GM12878 (cell line): ENCODE measurements at regions not wholly inside any gene's neighbourhood (a gene's known extent, or its start where the extent isn't known, plus 50 kb on each side); places are given as distances from the start of the nearest gene placed in this dataset.

Experiments
- ATAC-seq: fragments of 200-7000 bp; cut with Tn5 transposase; 3 replicates; pipeline ENCODE4 v1.9.1; 2020; ENCODE audit warnings: mild to moderate bottlenecking, moderate library complexity
- BruUV-seq: library from RNA; stranded (reverse); fragments of 400-500 nt; replicated peaks from 2 replicates; lab custom pipeline; 2021; lab: Mats Ljungman, UMichigan
- CTCF ChIA-PET: fragments of 300-600 bp; sonication (Branson Sonifier 250); formaldehyde crosslinking; extraction: SDS; loops from one replicate; lab custom pipeline; 2021; ENCODE audit warnings: inconsistent platforms; lab: Yijun Ruan, JAX
- POLR2A ChIA-PET: fragments of 350-600 bp; formaldehyde crosslinking; extraction: SDS; loops from one replicate; lab custom pipeline; 2021; ENCODE audit warnings: inconsistent platforms; lab: Charles Lee
- RAD21 ChIA-PET: fragments of 300-600 bp; sonication (Branson Sonifier 250); formaldehyde crosslinking; loops from one replicate; lab custom pipeline; 2023; ENCODE audit warnings: antibody characterized with exemption; ENCODE audit not compliant: unreplicated experiment; lab: Charles Lee
- SMC1A ChIA-PET: fragments of 300-600 bp; sonication (Branson Sonifier 250); formaldehyde crosslinking; loops from one replicate; lab custom pipeline; 2023; ENCODE audit not compliant: unreplicated experiment, uncharacterized antibody; lab: Charles Lee
- DNase-seq: peaks from one replicate; pipeline ENCODE4 v3.0.0-alpha.2; 2011; ENCODE audit warnings: low read depth, low spot score
- FAIRE-seq: peaks from 3 replicates; lab custom pipeline; 2011; peaks lifted over from hg19 to GRCh38; lab: Jason Lieb, UNC
- H2AFZ ChIP-seq: 2 replicates; pipeline ENCODE4 v1.6.0; 2011; ENCODE audit warnings: low read depth, low read length, control low read depth; ENCODE audit not compliant: control insufficient read depth
- H3K27ac ChIP-seq: 2 replicates; pipeline ENCODE4 v1.5.1; 2011; ENCODE audit warnings: control low read depth; ENCODE audit not compliant: control insufficient read depth, insufficient read depth
- H3K27me3 ChIP-seq, 2 experiments: replicated peaks in 1 of 2; 2 replicates each; pipeline versions ENCODE4 v1.6.0 to v1.6.1; 2011; ENCODE audit warnings: low read length in 1 of 2; ENCODE audit not compliant: control insufficient read depth in 2 of 2, insufficient read depth in 2 of 2
- H3K36me3 ChIP-seq, 2 experiments: 2 replicates each; pipeline ENCODE4 v1.5.1; 2011; ENCODE audit warnings: low read length in 1 of 2; ENCODE audit not compliant: control insufficient read depth in 2 of 2, insufficient read depth in 2 of 2
- H3K4me1 ChIP-seq: 2 replicates; pipeline ENCODE4 v1.6.1; 2011; ENCODE audit warnings: mild to moderate bottlenecking, low read length, moderate library complexity, mixed read lengths; ENCODE audit not compliant: control insufficient read depth, insufficient read depth
- H3K4me2 ChIP-seq: 2 replicates; pipeline ENCODE4 v1.6.0; 2011; ENCODE audit warnings: control low read depth; ENCODE audit not compliant: control insufficient read depth, insufficient read depth
- H3K4me3 ChIP-seq: fragments of 200-600 bp; sonication (generic); 2 replicates; pipeline ENCODE4 v1.5.1; 2016
- H3K79me2 ChIP-seq: 2 replicates; pipeline ENCODE4 v1.6.0; 2011; ENCODE audit warnings: low read length; ENCODE audit not compliant: control insufficient read depth, insufficient read depth
- H3K9ac ChIP-seq: 2 replicates; pipeline ENCODE4 v1.8.0; 2011; ENCODE audit warnings: low read length, control low read depth, mixed read lengths; ENCODE audit not compliant: control insufficient read depth, insufficient read depth
- H3K9me3 ChIP-seq: replicated peaks from 3 replicates; pipeline ENCODE4 v1.5.1; 2011; ENCODE audit warnings: mild to moderate bottlenecking, low read length; ENCODE audit not compliant: control insufficient read depth, insufficient read depth
- H4K20me1 ChIP-seq: 2 replicates; pipeline ENCODE4 v1.6.0; 2011; ENCODE audit not compliant: control insufficient read depth, insufficient read depth
- ATF7 ChIP-seq: fragments of 450-650 bp; IDR thresholded peaks from 2 replicates; pipeline ENCODE4 v1.6.1; 2016; ENCODE audit warnings: low read depth, mild to moderate bottlenecking
- CHD2 ChIP-seq: IDR thresholded peaks from 2 replicates; pipeline ENCODE4 v1.6.1; 2011; ENCODE audit warnings: low read depth, low read length, improper control_type of control experiment, borderline replicate concordance
- ETV6 ChIP-seq, 2 experiments: fragments of 450-650 bp in 1 of 2; IDR thresholded peaks in 1 of 2; conservative IDR thresholded peaks in 1 of 2; 2 replicates each; pipeline ENCODE4 v1.6.1; 2014; ENCODE audit warnings: antibody characterized with exemption in 1 of 2, borderline replicate concordance in 1 of 2, low read depth in 1 of 2, mild to moderate bottlenecking in 1 of 2, moderate library complexity in 1 of 2
- LARP7 ChIP-seq: fragments of 450-650 bp; IDR thresholded peaks from 2 replicates; pipeline ENCODE4 v1.6.1; 2017; ENCODE audit warnings: mild to moderate bottlenecking
- RAD21 ChIP-seq: IDR thresholded peaks from 2 replicates; pipeline ENCODE4 v1.6.1; 2011; ENCODE audit warnings: mild to moderate bottlenecking, low read depth, low read length, moderate library complexity; ENCODE audit not compliant: insufficient read depth
- SMAD5 ChIP-seq: IDR thresholded peaks from 2 replicates; pipeline ENCODE4 v1.6.1; 2016; ENCODE audit warnings: antibody characterized with exemption, low read depth
- SREBF2 ChIP-seq: IDR thresholded peaks from 2 replicates; pipeline ENCODE4 v1.6.1; 2012; ENCODE audit warnings: mild to moderate bottlenecking, low read length
- ZBED1 ChIP-seq: IDR thresholded peaks from 2 replicates; pipeline ENCODE4 v1.6.1; 2016; ENCODE audit warnings: borderline replicate concordance
- ZNF207 ChIP-seq: fragments of 450-650 bp; IDR thresholded peaks from 2 replicates; pipeline ENCODE4 v1.6.1; 2014; ENCODE audit warnings: antibody characterized with exemption, mild to moderate bottlenecking, borderline replicate concordance
- ZNF622 ChIP-seq: fragments of 450-650 bp; IDR thresholded peaks from 2 replicates; pipeline ENCODE4 v1.6.1; 2017; ENCODE audit warnings: mild to moderate bottlenecking, inconsistent platforms
- WGBS: methylation state at CpG from one replicate; pipeline ENCODE4 v1.1.6; 2016; ENCODE audit warnings: low lambda C conversion rate; ENCODE audit not compliant: insufficient replicate concordance, insufficient coverage; ENCODE audit errors: missing lambda C conversion rate; 5-methylcytosine and 5-hydroxymethylcytosine counted together
- in situ Hi-C: fragments of 300-500 bp; cut with MboI; formaldehyde crosslinking; loops from 9 replicates; pipeline ENCODE4 v1.14.3; 2018; ENCODE audit warnings: mixed read lengths
- intact Hi-C: fragments of 100-400 bp; cut with micrococcal nuclease; formaldehyde crosslinking; loops from one replicate; pipeline ENCODE4 v1.14.2; 2022; ENCODE audit not compliant: unreplicated experiment
- TF ChIP-seq, protein P1 (sequence below): IDR thresholded peaks from 2 replicates; pipeline ENCODE4 v1.6.1; 2011; ENCODE audit warnings: low read depth, mild to moderate bottlenecking, low read length, moderate library complexity, borderline replicate concordance; ENCODE audit errors: extremely low read depth
- TF ChIP-seq, protein P2 (sequence below): fragments of 450-650 bp; IDR thresholded peaks from 2 replicates; pipeline ENCODE4 v1.6.1; 2017; ENCODE audit warnings: mild to moderate bottlenecking, low read depth, inconsistent platforms; ENCODE audit not compliant: poor library complexity, severe bottlenecking

DNA sequence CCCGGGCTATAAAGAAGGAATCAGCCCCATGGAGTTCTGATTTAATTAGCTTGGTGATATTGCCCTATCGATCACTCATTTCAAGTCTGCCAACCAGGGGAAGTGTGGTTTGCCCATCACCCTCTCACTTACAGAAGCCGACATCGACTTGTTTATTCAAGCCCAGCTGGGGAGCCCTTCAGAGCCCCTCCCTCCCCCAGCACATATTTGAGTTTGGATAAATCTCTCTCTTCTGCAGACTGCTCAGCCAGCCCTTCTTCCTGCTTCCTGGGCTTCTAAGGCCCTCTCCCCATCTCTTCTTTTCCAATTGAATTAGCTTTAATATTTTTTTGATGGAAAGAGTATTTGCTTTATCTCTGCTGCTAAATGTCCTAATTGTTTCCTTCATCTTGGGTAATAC, 299.0 kb downstream of the MIAT start (continued):
- TF ChIP-seq ATF7 (no peak), SMAD5 (no peak)

DNA sequence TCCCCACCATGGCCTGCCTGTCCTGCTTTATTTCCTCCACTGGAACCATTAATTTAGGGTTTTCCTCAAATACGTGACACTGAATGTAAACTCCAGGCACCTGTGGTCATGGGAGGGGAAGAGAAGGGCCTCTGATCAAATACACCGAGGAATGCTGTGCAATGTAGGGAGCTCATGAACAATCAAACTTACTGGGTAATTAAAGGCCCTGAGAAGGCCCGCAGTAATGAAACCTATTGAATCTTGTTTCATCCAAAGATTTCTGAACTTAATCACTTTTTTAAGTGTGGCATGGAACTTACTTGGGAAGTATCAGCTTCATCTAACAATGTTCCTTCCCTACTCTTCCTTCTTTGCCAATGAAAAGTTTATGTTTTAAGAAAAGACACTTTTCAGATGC, 299.8 kb downstream of the MIAT start:
- Histone ChIP-seq H3K27me3 (peaks cover 0 to 3% of the 10 kb centered on the region in 2 experiments; a peak in 2 of 4 replicates), H3K36me3 (no peaks in the 10 kb centered on the region), H3K27ac (no peak overlapping the region), H4K20me1 (no peaks in the 10 kb centered on the region), H3K79me2 (no peaks in the 10 kb centered on the region), H3K9ac (no peak overlapping the region), H2AFZ (no peak overlapping the region), H3K4me2 (no peak overlapping the region), H3K9me3 (no peaks in the 10 kb centered on the region), H3K4me1 (no peaks in the 10 kb centered on the region), H3K4me3 (no peak overlapping the region)
- CTCF ChIA-PET, result no interaction called here
- in situ Hi-C loops (no loop called here), intact Hi-C loops (no loop called here)
- ATAC-seq, result no peak
- RAD21 ChIA-PET, result no interaction called here
- TF ChIP-seq LARP7, result no peak
- no peak for TF ChIP-seq ZNF622
- no peak for TF ChIP-seq CHD2
- TF ChIP-seq, protein P1, sequence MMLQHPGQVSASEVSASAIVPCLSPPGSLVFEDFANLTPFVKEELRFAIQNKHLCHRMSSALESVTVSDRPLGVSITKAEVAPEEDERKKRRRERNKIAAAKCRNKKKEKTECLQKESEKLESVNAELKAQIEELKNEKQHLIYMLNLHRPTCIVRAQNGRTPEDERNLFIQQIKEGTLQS, result no peak
- TF ChIP-seq ZBED1, result no peak
- no peak for TF ChIP-seq RAD21
- TF ChIP-seq SREBF2, result no peak
- no peak for TF ChIP-seq ETV6 (conservative IDR thresholded peaks at IDR 0.05 in 1 of 2, IDR thresholded peaks at IDR 0.05 in 1 of 2; ENCODE audit: borderline replicate concordance in 1 of 2, low read depth in 1 of 2)
- no peak for TF ChIP-seq ZNF207
- TF ChIP-seq, protein P2, sequence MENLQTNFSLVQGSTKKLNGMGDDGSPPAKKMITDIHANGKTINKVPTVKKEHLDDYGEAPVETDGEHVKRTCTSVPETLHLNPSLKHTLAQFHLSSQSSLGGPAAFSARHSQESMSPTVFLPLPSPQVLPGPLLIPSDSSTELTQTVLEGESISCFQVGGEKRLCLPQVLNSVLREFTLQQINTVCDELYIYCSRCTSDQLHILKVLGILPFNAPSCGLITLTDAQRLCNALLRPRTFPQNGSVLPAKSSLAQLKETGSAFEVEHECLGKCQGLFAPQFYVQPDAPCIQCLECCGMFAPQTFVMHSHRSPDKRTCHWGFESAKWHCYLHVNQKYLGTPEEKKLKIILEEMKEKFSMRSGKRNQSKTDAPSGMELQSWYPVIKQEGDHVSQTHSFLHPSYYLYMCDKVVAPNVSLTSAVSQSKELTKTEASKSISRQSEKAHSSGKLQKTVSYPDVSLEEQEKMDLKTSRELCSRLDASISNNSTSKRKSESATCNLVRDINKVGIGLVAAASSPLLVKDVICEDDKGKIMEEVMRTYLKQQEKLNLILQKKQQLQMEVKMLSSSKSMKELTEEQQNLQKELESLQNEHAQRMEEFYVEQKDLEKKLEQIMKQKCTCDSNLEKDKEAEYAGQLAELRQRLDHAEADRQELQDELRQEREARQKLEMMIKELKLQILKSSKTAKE, result no peak
- SMC1A ChIA-PET, result no interaction called here
- FAIRE-seq, result no peak
- 41% methylated on average over 3 of the region's 3 CpGs for WGBS
- BruUV-seq, result no TSS peak
- POLR2A ChIA-PET, result no interaction called here
- DNase-seq, result no peak
